Retina (tissue), 1 donor: ENCODE measurements at regions not wholly inside any gene's neighbourhood (a gene's known extent, or its start where the extent isn't known, plus 50 kb on each side); places are given as distances from the start of the nearest gene placed in this dataset.
"Not testable (repeated sequence)": the region's sequence is repeated elsewhere in the genome, so short reads cannot be mapped to it uniquely, and the experiment has no call there.

Experiments used
- DNase-seq: peaks from one replicate; pipeline ENCODE4 v3.0.0-alpha.2; 2016

DNA sequence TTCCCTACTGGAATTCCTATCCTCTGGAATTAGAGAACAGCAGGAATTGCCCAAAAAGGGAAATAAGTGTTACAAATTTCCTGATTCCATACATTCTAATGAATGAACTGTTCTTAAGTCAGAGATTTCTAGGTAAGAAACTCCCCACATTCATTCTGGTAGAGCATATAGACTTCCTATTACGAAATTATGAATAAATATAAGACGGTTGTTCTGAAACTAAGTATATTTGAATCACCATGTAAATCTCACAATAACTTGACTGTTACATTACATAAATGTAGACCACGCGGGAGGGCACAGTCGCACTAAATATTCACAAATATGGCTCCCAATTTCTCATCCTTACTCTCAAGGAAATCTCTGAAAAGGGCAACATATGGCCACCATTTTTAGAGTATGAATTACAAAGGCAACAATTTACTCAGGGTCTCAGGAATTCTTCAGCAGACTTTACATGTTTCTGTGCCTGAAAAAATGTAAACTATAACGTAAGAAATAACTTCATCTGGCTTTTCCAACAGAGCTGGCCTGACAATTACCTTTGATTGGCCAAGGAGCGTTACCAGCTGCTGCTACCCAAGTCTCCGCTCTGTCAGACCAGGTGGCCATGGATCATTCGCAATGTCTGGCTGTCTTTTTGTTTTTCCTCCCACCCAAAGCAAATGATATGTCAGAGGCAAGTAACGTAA lies 115.8 kb downstream of the MPP7 start:
- no peak for DNase-seq

GRCh38 chr10:28186461-28186860 lies 116.4 kb downstream of the MPP7 start:
- DNase-seq, result no peak

GRCh38 chr10:28184810-28185209 lies 118.1 kb downstream of the MPP7 start:
- DNase-seq, result no peak

DNA sequence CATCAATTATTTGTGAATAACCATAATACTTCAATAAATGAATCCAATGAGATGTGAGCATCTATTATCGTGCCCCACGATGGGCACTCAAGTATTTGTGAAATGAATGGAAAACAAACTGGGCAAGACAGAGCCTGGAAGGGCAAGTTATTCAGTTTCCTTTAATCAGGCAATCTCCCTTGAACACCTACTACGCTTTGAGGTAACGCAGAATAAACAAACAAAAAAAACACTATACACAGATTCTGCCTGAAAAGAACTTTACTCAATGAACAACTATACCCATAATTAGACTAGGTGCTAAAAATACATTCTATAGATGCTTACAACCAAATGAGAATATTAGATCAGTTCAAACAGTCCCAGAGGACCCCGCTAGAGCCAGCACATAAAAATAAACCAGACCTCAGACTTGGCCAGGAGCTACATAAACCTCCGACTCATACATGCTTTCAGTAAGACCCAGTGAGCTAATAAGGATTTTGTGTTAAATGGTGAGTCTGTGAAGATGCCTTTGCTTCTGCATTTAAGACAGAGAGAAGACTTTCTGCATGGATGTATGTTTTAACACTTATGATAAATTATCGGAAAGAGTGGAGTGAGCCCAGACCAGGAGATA lies 121.3 kb downstream of the MPP7 start:
- no peak for DNase-seq

GRCh38 chr10:28180654-28181053 lies 122.2 kb downstream of the MPP7 start:
- DNase-seq, result no peak

- DNase-seq, result no peak
Observed at GRCh38 chr10:28179743-28180099, 123.1 kb downstream of the MPP7 start.

DNA sequence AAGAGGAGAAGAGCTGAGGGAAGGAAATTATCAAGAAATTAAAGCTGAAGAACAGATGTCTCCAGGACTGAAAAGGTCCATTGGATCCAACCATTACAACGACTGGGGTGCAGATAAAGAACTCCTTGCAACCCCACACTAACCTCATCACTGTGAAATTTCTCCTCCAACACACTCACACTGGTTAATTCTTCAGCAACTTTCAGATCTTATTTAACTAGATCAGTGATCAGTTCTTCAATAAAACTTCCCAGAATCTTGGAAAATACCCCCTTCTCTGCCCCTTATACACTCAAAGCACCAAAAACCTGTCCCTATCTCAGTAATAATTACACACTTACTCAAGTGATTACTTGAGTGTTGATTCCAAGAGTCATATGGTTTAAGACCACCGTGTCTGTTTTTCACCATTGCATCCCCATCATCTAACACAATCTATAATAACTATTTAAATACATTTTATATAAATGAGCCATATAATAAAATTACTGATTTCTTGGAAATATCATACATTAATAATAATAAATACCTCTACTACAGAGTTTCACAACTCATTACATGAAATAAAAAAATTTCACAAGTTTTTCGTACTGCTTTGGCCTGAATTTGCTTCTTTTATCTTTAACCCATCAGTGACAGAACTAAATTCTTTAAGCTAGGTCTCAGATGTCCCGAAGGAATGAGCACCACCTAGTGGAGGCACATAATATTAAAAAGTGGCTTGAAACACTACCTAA lies 123.7 kb downstream of the MPP7 start:
- peak; percentile 14 for DNase-seq

DNA sequence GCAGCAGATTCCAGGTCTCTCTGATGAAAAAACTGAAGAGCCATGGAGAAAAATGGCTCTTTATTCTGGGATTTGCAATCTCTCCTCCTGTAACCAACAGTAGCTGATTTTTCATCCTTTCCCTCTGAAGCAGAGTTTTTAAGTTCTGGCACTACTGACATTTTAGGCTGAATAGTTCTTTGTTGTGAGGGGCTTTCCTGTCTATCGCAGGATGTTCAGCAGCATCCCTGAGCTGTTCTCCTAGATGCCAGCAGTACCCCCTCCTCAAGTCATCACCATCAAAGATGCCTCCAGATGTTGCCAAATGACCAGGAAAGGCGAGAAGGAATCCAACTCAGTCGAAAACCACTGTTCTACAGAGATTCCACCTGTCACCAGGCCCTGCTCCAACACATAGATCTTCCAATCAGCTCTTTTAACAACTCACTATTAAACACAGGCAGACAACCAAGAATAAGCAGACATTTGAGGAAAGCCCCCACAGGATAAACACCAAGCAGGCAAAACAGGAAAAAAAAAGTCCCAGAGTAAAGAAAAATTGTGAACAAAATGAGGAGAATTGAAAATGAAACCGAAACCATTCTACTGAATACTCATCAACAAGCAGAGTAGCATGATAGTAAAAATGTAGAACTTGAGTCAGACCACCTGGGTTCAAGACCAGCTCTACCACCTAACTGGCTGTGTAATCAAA lies 124.8 kb downstream of the MPP7 start:
- DNase-seq, result no peak

DNA sequence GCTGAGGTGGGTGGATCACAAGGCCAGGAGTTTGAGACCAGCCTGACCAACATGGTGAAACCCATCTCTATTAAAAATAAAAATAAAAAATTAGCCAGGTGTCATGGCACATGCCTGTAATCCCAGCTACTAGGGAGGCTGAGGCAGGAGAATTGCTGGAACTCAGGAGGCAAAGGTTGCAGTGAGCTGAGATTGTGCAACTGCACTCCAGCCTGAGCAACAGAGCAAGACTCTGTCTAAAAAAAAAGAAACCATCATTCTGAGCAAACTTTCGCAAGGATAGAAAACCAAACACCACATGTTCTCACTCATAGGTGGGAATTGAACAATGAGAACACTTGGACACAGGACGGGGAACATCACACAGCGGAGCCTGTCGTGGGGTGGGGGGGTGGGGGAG lies 126.4 kb downstream of the MPP7 start:
- not testable (repeated sequence) for DNase-seq

DNA sequence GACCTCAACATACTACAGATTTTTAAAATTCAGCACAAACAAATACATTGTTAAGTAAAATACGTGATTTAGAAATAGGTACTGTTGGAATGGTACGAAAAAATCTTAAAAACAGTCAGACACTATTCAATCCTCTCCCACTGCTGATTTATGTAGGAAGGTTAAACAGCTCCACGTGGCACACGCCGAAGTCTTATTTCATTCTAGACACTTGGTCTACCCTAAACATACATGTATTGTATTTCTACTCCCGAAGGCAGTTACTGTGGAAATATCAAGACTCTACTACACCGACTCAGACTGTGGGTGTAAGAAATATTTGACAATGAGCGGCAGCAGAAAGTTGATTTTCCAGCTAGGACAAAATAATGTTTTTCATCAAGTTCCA lies 130.6 kb downstream of the MPP7 start:
- no peak for DNase-seq

DNA sequence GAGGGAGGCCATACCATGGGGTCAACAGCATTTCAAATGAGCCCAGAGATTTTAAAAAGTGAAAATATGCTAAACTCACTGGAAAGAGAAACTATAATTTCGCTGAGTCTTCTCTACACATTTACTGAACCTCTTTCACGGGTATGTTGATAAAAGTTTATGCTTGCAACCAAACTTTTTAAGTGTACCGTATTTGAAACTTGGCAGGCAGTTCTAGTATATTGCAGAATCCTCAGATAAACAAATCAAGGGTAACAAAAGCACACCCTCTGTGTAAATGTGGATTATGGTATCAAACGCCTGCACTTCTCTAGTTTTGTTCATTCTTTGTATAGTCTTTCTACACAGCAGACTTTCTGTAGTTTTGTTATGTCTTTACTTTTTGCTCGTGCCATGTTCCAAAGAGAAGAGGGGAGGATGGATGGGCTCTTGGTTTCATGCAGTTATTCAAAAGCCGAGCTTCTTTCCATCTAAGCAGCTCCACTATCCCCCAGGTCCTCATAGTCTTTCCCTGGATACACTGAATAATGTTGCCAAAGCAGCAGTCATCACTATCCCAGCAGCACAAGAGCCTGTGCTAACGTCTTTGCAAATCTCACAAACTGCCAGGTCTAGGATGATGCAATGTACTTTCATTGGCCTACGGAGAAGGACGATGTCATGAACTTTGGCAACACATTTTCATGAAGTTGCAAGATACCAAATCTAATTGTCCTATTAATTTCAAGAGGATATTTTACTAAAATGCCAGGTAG lies 131.2 kb downstream of the MPP7 start:
- no peak for DNase-seq

GRCh38 chr10:28169525-28169924 lies 133.3 kb downstream of the MPP7 start:
- no peak for DNase-seq

DNA sequence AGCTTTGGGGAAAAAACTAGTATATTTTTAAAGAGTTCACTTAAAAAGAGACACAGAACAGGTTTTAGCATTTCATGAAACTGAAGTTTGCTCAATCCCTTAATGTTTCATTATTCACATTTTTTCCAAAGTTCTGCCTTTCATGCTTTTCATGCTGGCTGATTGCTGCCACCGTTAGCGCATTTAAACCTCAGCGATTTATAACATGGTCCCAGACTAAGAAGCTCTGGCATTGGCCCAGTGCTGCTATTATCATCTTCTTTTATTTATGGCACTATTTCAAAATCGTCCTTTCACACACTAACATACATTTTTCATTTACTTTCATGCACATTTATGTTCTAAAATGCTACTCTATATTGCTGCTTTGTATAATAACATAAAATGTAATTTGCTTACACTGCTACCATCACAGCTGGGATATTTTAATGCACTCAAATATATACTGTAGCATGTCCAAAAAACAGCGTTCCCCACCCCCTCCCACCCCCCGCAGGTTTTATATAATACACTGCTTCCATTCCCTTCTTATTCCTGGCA lies 141.9 kb downstream of the MPP7 start:
- no peak for DNase-seq

- DNase-seq, result no peak
Observed at GRCh38 chr10:28157379-28157778, 145.5 kb downstream of the MPP7 start.

DNA sequence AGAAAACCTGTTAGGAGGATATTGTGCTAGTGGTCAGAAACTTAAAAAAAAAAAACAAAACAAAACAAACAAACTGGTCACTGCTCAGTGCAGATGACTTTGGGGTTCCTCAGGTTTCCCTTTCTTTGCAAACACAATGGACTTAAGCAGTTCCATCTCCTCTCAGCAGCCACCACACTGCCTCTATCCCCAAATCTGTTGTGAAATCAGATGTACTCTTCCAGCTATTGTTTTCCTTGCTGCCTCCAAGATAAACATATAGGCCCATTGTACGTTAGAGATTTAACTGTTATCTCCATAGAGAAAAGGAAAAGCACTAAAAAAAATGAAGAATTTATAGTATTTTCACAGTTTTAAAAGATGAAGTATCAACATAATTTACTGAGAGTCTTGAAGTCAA lies 147.1 kb downstream of the MPP7 start:
- no peak for DNase-seq

DNA sequence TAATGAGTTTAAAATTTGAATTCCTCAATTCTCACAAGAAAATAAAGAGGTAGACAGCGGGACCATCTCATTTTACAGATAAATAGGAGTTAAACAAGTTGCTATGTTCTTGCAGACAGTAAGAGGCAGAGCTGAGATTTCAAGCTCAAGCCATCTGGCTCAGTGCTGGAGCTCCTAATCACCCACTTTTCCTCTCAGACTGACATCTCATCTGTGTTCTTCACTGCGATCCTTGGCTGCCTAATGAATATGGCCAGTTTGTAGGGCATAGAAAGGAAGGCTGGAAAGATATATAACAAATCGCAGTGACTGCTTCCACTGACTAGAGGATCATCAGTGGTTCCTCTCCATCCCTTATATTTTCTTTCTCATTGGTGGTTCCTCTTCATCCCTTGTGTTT lies 151.2 kb downstream of the MPP7 start:
- no peak for DNase-seq

DNA sequence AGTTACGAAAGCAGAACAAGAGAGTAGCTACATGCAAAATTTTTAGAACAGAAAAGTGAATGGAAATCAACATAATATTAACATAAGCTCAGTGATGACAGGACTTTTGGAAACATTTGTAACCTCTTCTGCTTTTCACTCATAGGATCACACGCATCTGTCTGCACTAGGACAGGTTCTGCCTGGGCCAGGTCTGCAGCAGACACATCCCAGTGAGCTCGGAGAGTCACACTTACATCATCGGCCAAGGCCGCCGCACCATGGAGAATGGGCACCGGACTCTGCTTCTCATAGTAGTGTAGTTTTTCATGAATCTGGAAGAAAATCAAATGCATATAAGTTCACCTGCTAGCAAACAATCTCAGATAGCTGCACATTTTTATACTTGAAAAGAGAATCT lies 150.9 kb upstream of the ODAD2 start:
- no peak for DNase-seq

DNA sequence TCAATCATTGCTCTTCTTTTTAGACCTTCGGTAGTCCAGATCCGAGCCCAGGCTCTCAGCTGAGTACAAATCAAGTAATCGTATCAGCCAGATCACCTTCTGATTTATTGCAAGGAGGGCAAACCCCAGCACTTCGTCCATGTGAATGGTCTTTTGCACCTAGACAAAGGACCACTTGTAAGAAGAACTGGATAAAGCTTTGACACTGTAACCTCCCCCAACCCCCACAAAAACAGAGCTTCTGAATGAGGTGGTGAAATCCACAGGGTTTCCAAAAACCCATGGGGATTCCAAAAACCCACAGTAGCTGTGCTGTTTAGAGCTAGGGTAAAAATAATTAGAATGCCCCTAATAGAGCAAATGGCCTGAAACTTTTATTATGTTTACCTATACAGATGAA lies 148.8 kb upstream of the ODAD2 start:
- DNase-seq, result no peak

DNA sequence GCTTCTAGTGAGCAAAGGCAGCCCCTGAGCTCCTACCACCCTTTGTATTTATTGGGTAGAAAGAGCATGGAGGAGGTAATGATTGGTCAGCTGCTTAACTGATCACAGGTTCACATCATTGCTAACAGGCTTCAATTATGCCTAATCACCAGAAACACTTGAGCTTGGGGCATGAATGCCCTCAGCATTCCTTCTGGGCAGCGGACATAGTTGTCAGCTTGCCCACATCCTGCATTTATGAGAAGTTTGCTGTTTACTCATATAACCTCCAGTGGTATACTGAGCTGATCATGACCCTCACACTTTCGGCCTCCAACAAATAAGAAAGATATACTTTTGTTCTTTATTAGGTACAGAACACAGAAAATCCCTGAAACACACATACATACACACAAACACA lies 140.3 kb upstream of the ODAD2 start:
- no peak for DNase-seq

GRCh38 chr10:28137907-28138880 lies 139.3 kb upstream of the ODAD2 start:
- DNase-seq, result no peak

GRCh38 chr10:28135258-28135657 lies 136.4 kb upstream of the ODAD2 start:
- DNase-seq, result no peak

GRCh38 chr10:28130267-28130666 lies 131.4 kb upstream of the ODAD2 start:
- no peak for DNase-seq
